ENCODE measurements at regions not wholly inside any gene's neighbourhood (a gene's known extent, or its start where the extent isn't known, plus 50 kb on each side); places are given as distances from the start of the nearest gene placed in this dataset.
"Not testable (repeated sequence)": the region's sequence is repeated elsewhere in the genome, so short reads cannot be mapped to it uniquely, and the experiment has no call there.

GRCh38 chr2:219835493-219835892 is 208.1 kb downstream of the SLC4A3 start:
- DNase-seq (ENCODE audit: low spot score): no peak

- DNase-seq (ENCODE audit: low spot score): peak; percentile 48
Measured at GRCh38 chr2:219836647-219837177, 209.3 kb downstream of the SLC4A3 start.

- no peak for DNase-seq (ENCODE audit: low spot score)
Measured at GRCh38 chr2:219844401-219845091, 217.1 kb downstream of the SLC4A3 start.

- no peak for DNase-seq (ENCODE audit: low spot score)
Measured at GRCh38 chr2:219848882-219849281, 221.5 kb downstream of the SLC4A3 start.

GRCh38 chr2:219851169-219851568 is 223.7 kb downstream of the SLC4A3 start:
- DNase-seq (ENCODE audit: low spot score): no peak

GRCh38 chr2:219851801-219852481 is 224.5 kb downstream of the SLC4A3 start:
- DNase-seq (ENCODE audit: low spot score): no peak

- no peak for DNase-seq (ENCODE audit: low spot score)
Measured at GRCh38 chr2:219852626-219853025, 225.2 kb downstream of the SLC4A3 start.

GRCh38 chr2:219856602-219857001 is 229.2 kb downstream of the SLC4A3 start:
- no peak for DNase-seq (ENCODE audit: low spot score)

- no peak for DNase-seq (ENCODE audit: low spot score)
Measured at GRCh38 chr2:219857751-219858150, 230.3 kb downstream of the SLC4A3 start.

GRCh38 chr2:219861307-219861706 is 233.9 kb downstream of the SLC4A3 start:
- no peak for DNase-seq (ENCODE audit: low spot score)

- no peak for DNase-seq (ENCODE audit: low spot score)
Measured at GRCh38 chr2:219864154-219864553, 236.7 kb downstream of the SLC4A3 start.

- no peak for DNase-seq (ENCODE audit: low spot score)
Measured at GRCh38 chr2:219868635-219869034, 241.2 kb downstream of the SLC4A3 start.

GRCh38 chr2:219870041-219870440 is 242.6 kb downstream of the SLC4A3 start:
- DNase-seq (ENCODE audit: low spot score): no peak

- DNase-seq (ENCODE audit: low spot score): no peak
Measured at GRCh38 chr2:219871351-219871750, 243.9 kb downstream of the SLC4A3 start.

- no peak for DNase-seq (ENCODE audit: low spot score)
Measured at GRCh38 chr2:219875036-219875435, 247.6 kb downstream of the SLC4A3 start.

GRCh38 chr2:219875986-219876385 is 248.6 kb downstream of the SLC4A3 start:
- DNase-seq (ENCODE audit: low spot score): not testable (repeated sequence)

GRCh38 chr2:219876931-219877330 is 249.5 kb downstream of the SLC4A3 start:
- DNase-seq (ENCODE audit: low spot score): no peak

- no peak for DNase-seq (ENCODE audit: low spot score)
Measured at GRCh38 chr2:219877728-219878127, 250.3 kb downstream of the SLC4A3 start.

- no peak for DNase-seq (ENCODE audit: low spot score)
Measured at GRCh38 chr2:219878516-219878915, 251.1 kb downstream of the SLC4A3 start.

- no peak for DNase-seq (ENCODE audit: low spot score)
Measured at GRCh38 chr2:219881851-219882250, 254.4 kb downstream of the SLC4A3 start.

GRCh38 chr2:219886615-219887014 is 259.2 kb downstream of the SLC4A3 start:
- no peak for DNase-seq (ENCODE audit: low spot score)

- DNase-seq (ENCODE audit: low spot score): no peak
Measured at GRCh38 chr2:219887870-219888269, 260.4 kb downstream of the SLC4A3 start.

GRCh38 chr2:219893541-219893940 is 266.1 kb downstream of the SLC4A3 start:
- no peak for DNase-seq (ENCODE audit: low spot score)

GRCh38 chr2:219897456-219897855 is 270.0 kb downstream of the SLC4A3 start:
- DNase-seq (ENCODE audit: low spot score): no peak
